ENCODE measurements at regions not wholly inside any gene's neighbourhood (a gene's known extent, or its start where the extent isn't known, plus 50 kb on each side); places are given as distances from the start of the nearest gene placed in this dataset.

DNA sequence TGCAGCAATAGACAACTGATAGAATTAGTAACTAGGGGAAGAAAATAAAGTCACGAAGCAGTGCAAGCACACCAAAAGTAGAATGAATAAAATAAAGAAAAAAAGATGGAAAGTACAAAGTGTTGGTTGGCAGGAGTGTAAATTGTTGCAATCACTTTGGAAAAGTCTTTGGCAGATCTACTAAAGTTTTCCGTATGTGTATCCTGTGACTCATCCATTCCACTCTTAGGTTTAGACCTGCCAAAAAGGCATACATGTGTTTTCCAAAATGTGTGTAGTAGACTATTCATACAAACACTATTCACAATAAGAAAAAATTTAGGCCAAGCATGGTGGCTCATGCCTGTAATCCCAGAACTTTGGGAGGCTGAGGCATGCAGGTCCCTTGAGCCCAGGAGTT lies 282.1 kb upstream of the FSIP2 start:
- TF ChIP-seq CEBPB (IDR thresholded peaks at IDR 0.05) = no peak
- TF ChIP-seq YY1 (IDR thresholded peaks at IDR 0.05; ENCODE audit: low read depth) = no peak
- TF ChIP-seq CREB1 (IDR thresholded peaks at IDR 0.05; ENCODE audit: low read depth) = no peak
- TF ChIP-seq, protein P1, sequence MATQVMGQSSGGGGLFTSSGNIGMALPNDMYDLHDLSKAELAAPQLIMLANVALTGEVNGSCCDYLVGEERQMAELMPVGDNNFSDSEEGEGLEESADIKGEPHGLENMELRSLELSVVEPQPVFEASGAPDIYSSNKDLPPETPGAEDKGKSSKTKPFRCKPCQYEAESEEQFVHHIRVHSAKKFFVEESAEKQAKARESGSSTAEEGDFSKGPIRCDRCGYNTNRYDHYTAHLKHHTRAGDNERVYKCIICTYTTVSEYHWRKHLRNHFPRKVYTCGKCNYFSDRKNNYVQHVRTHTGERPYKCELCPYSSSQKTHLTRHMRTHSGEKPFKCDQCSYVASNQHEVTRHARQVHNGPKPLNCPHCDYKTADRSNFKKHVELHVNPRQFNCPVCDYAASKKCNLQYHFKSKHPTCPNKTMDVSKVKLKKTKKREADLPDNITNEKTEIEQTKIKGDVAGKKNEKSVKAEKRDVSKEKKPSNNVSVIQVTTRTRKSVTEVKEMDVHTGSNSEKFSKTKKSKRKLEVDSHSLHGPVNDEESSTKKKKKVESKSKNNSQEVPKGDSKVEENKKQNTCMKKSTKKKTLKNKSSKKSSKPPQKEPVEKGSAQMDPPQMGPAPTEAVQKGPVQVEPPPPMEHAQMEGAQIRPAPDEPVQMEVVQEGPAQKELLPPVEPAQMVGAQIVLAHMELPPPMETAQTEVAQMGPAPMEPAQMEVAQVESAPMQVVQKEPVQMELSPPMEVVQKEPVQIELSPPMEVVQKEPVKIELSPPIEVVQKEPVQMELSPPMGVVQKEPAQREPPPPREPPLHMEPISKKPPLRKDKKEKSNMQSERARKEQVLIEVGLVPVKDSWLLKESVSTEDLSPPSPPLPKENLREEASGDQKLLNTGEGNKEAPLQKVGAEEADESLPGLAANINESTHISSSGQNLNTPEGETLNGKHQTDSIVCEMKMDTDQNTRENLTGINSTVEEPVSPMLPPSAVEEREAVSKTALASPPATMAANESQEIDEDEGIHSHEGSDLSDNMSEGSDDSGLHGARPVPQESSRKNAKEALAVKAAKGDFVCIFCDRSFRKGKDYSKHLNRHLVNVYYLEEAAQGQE (IDR thresholded peaks at IDR 0.05; ENCODE audit: low read depth) = no peak
- no peak for TF ChIP-seq EGR1 (IDR thresholded peaks at IDR 0.05)
- no peak for TF ChIP-seq EP300 (IDR thresholded peaks at IDR 0.05; ENCODE audit: borderline replicate concordance)
- TF ChIP-seq, protein P2, sequence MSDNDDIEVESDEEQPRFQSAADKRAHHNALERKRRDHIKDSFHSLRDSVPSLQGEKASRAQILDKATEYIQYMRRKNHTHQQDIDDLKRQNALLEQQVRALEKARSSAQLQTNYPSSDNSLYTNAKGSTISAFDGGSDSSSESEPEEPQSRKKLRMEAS (IDR thresholded peaks at IDR 0.05) = no peak
- no peak for TF ChIP-seq ZBTB7A (IDR thresholded peaks at IDR 0.05; ENCODE audit: low read depth)
- no peak for TF ChIP-seq TAF1 (IDR thresholded peaks at IDR 0.05; ENCODE audit: low read depth)
- TF ChIP-seq, protein P3, sequence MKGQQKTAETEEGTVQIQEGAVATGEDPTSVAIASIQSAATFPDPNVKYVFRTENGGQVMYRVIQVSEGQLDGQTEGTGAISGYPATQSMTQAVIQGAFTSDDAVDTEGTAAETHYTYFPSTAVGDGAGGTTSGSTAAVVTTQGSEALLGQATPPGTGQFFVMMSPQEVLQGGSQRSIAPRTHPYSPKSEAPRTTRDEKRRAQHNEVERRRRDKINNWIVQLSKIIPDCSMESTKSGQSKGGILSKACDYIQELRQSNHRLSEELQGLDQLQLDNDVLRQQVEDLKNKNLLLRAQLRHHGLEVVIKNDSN (IDR thresholded peaks at IDR 0.05) = no peak
- no peak for TF ChIP-seq RAD21 (IDR thresholded peaks at IDR 0.05; ENCODE audit: low read depth)
- TF ChIP-seq TCF12 (IDR thresholded peaks at IDR 0.05; ENCODE audit: low read depth) = no peak
- TF ChIP-seq TEAD4 (IDR thresholded peaks at IDR 0.05) = no peak
- no peak for TF ChIP-seq FOXM1 (IDR thresholded peaks at IDR 0.05; ENCODE audit: borderline replicate concordance, low read depth)
- TF ChIP-seq NFIC (IDR thresholded peaks at IDR 0.05) = no peak

DNA sequence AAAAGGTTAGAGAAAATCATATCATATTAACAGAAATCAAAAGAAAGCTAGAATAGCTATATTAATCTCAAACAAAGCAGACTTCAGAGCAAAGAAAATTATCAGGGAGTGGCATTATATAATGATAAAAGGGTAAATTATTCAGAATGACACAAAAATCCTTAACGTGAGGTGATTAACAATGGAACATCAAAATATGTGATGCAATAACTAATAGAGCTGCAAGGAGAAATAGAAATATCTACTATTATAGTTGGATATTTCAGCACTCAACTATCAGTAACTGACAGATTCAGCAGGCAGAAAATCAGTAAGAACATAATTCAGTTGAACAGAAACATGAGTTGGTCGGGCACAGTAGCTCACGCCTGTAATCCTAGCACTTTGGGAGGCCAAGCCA lies 275.1 kb upstream of the FSIP2 start:
- TF ChIP-seq, protein P1 (IDR thresholded peaks at IDR 0.05; ENCODE audit: low read depth) = no peak

DNA sequence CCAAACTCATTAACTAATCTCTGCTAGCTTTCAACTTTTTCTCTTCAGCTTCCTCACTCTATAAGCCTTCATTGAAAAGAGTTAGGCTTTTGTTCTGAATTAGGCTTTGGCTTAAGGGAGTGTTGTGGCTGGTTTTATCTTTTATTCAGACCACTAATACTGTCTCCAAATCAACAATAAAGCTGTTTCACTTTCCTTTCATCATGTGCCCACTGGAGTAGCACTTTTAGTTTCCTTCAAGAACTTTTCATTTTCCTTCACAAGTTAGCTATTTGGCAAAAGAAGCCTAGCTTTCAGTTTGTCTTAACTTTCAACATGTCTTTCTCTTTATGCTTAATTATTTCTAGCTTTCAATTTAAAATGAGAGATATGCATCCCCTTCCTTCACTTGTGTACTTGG lies 271.7 kb upstream of the FSIP2 start:
- TF ChIP-seq CREB1 (IDR thresholded peaks at IDR 0.05; ENCODE audit: low read depth) (no peak), RAD21 (IDR thresholded peaks at IDR 0.05; ENCODE audit: low read depth) (no peak), YY1 (IDR thresholded peaks at IDR 0.05; ENCODE audit: low read depth) (no peak), EP300 (IDR thresholded peaks at IDR 0.05; ENCODE audit: borderline replicate concordance) (no peak), EGR1 (IDR thresholded peaks at IDR 0.05) (no peak), NFIC (IDR thresholded peaks at IDR 0.05) (no peak), FOXM1 (IDR thresholded peaks at IDR 0.05; ENCODE audit: borderline replicate concordance, low read depth) (no peak), TEAD4 (IDR thresholded peaks at IDR 0.05) (no peak), CEBPB (IDR thresholded peaks at IDR 0.05) (no peak), TCF12 (IDR thresholded peaks at IDR 0.05; ENCODE audit: low read depth) (no peak), ZBTB7A (IDR thresholded peaks at IDR 0.05; ENCODE audit: low read depth) (no peak)
- TF ChIP-seq, protein P3 (IDR thresholded peaks at IDR 0.05) = no peak
- TF ChIP-seq, protein P1 (IDR thresholded peaks at IDR 0.05; ENCODE audit: low read depth) = no peak
- TF ChIP-seq, protein P2 (IDR thresholded peaks at IDR 0.05) = no peak

DNA sequence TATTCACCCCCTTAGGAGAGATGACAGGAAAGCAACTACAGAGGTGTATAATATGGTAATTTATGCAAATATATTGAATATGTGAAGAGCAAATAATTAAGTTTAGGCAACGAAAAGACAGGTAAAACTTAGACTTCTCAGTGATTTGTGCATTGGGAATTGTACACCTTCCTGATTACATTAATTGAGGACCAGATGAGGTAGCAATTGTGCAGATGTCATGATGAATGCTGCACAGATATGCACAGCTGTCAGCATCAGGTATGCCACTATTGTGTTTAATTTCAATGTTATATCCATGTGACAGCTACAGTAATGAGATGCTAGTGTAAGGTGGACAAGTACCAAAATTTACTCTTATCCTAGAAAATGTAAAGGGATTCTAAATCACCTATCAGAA lies 267.2 kb upstream of the FSIP2 start:
- TF ChIP-seq EP300 (IDR thresholded peaks at IDR 0.05; ENCODE audit: borderline replicate concordance) (no peak), NFIC (IDR thresholded peaks at IDR 0.05) (no peak), TAF1 (IDR thresholded peaks at IDR 0.05; ENCODE audit: low read depth) (no peak), ZBTB7A (IDR thresholded peaks at IDR 0.05; ENCODE audit: low read depth) (no peak), CREB1 (IDR thresholded peaks at IDR 0.05; ENCODE audit: low read depth) (no peak), FOXM1 (IDR thresholded peaks at IDR 0.05; ENCODE audit: borderline replicate concordance, low read depth) (no peak), TCF12 (IDR thresholded peaks at IDR 0.05; ENCODE audit: low read depth) (no peak)
- TF ChIP-seq, protein P3 (IDR thresholded peaks at IDR 0.05) = no peak

Data from Ishikawa (cell line).